GM12873 (cell line): ENCODE measurements at regions not wholly inside any gene's neighbourhood (a gene's known extent, or its start where the extent isn't known, plus 50 kb on each side); places are given as distances from the start of the nearest gene placed in this dataset.

Experiments used
- TF ChIP-seq, protein P1 (sequence below): IDR thresholded peaks from 2 replicates; pipeline ENCODE4 v1.5.1; 2012; ENCODE audit warnings: low read depth, mild to moderate bottlenecking, moderate library complexity, low read length, control low read depth; ENCODE audit not compliant: insufficient read depth; ENCODE audit errors: missing control alignments

- TF ChIP-seq, protein P1, sequence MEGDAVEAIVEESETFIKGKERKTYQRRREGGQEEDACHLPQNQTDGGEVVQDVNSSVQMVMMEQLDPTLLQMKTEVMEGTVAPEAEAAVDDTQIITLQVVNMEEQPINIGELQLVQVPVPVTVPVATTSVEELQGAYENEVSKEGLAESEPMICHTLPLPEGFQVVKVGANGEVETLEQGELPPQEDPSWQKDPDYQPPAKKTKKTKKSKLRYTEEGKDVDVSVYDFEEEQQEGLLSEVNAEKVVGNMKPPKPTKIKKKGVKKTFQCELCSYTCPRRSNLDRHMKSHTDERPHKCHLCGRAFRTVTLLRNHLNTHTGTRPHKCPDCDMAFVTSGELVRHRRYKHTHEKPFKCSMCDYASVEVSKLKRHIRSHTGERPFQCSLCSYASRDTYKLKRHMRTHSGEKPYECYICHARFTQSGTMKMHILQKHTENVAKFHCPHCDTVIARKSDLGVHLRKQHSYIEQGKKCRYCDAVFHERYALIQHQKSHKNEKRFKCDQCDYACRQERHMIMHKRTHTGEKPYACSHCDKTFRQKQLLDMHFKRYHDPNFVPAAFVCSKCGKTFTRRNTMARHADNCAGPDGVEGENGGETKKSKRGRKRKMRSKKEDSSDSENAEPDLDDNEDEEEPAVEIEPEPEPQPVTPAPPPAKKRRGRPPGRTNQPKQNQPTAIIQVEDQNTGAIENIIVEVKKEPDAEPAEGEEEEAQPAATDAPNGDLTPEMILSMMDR = no peak
Measured at GRCh38 chr7:124192885-124193284, 160.0 kb upstream of the TMEM229A start.

- TF ChIP-seq, protein P1 = no peak
Measured at GRCh38 chr7:124191713-124192112, 158.8 kb upstream of the TMEM229A start.

DNA sequence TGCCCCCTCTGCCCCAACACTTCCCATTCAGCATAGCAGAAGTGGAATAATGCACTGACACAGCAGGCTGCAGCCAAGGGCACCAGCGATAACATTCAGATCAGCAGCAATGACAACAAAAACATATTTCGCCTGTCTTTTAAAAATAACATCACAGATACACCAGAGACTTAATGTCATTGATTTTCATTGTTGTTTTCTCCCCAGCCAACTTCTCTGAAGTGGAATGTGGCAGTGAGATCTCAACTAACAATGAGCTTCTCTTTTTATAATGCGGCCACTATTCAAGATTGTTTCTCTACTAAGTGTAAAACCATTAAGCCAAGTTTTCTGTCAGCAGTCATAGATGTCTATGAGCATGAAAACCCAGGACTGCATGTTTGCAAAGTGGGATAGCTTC is 158.2 kb upstream of the TMEM229A start:
- TF ChIP-seq, protein P1 = no peak

GRCh38 chr7:124188576-124188975 is 155.7 kb upstream of the TMEM229A start:
- TF ChIP-seq, protein P1 = no peak

- TF ChIP-seq, protein P1 = no peak
Measured at GRCh38 chr7:124187962-124188361, 155.1 kb upstream of the TMEM229A start.

DNA sequence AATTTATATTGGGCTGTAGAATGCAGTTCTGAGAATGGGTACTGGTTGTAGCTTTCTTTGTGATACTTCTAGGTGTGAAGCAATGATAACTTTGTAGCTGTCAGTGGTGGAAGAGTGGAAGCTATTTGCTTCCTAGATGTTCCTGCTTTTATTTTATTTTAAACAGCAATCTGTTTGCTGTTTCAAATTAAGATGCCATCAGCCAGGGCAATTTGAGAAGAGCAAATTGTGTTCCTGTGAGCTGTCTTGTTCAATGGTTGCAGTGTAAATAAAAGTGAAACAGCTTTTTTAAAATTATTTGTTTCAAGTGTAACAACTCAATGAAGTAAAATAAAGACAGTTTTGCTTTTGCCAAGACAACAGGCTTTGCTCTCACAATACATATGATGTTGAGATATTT is 150.8 kb upstream of the TMEM229A start:
- TF ChIP-seq, protein P1 = no peak

- TF ChIP-seq, protein P1 = no peak
Measured at GRCh38 chr7:124179641-124180040, 146.8 kb upstream of the TMEM229A start.
